Stimulated activated CD4-positive, alpha-beta T cell treated with anti-CD3 and anti-CD28 coated beads, Interleukin-12 subunit alpha, Interleukin-12 subunit beta, amount 100 ng/mL, for 24 hours (primary cell): ENCODE measurements at regions not wholly inside any gene's neighbourhood (a gene's known extent, or its start where the extent isn't known, plus 50 kb on each side); places are given as distances from the start of the nearest gene placed in this dataset.
"Not testable (repeated sequence)": the region's sequence is repeated elsewhere in the genome, so short reads cannot be mapped to it uniquely, and the experiment has no call there.

ENCODE experiments used
- DNase-seq, 2 experiments: peaks; one replicate each; pipeline ENCODE4 v3.0.0-alpha.2; 2020; ENCODE audit warnings: low read depth in 2 of 2

- DNase-seq: no peak
Measured at GRCh38 chr1:181257117-181257516, 168.6 kb downstream of the IER5 start.

GRCh38 chr1:181259026-181259745, 170.7 kb downstream of the IER5 start:
- no peak for DNase-seq

GRCh38 chr1:181260271-181260670, 171.8 kb downstream of the IER5 start:
- DNase-seq: no peak

GRCh38 chr1:181260994-181261393, 172.5 kb downstream of the IER5 start:
- DNase-seq: no peak

GRCh38 chr1:181262069-181262468, 173.6 kb downstream of the IER5 start:
- DNase-seq: no peak

- no peak for DNase-seq
Measured at GRCh38 chr1:181263444-181263843, 174.9 kb downstream of the IER5 start.

- no peak for DNase-seq
Measured at GRCh38 chr1:181264821-181265220, 176.3 kb downstream of the IER5 start.

- DNase-seq: no peak
Measured at GRCh38 chr1:181284978-181285377, 196.5 kb downstream of the IER5 start.

- DNase-seq: no peak
Measured at GRCh38 chr1:181295217-181295616, 188.1 kb upstream of the CACNA1E start.

GRCh38 chr1:181296180-181296579, 187.1 kb upstream of the CACNA1E start:
- no peak for DNase-seq

- DNase-seq: no peak
Measured at GRCh38 chr1:181308098-181308497, 175.2 kb upstream of the CACNA1E start.

GRCh38 chr1:181310560-181310959, 172.8 kb upstream of the CACNA1E start:
- no peak for DNase-seq

- no peak for DNase-seq
Measured at GRCh38 chr1:181312946-181313345, 170.4 kb upstream of the CACNA1E start.

GRCh38 chr1:181313466-181313865, 169.9 kb upstream of the CACNA1E start:
- no peak for DNase-seq

GRCh38 chr1:181314010-181314409, 169.3 kb upstream of the CACNA1E start:
- DNase-seq: no peak

GRCh38 chr1:181314959-181315358, 168.4 kb upstream of the CACNA1E start:
- no peak for DNase-seq

GRCh38 chr1:181317261-181317930, 165.9 kb upstream of the CACNA1E start:
- DNase-seq: no peak

GRCh38 chr1:181318022-181318857, 165.1 kb upstream of the CACNA1E start:
- no peak for DNase-seq

- no peak for DNase-seq
Measured at GRCh38 chr1:181318858-181319235, 164.5 kb upstream of the CACNA1E start.

- DNase-seq: no peak
Measured at GRCh38 chr1:181319907-181320306, 163.4 kb upstream of the CACNA1E start.

GRCh38 chr1:181324797-181325616, 158.3 kb upstream of the CACNA1E start:
- peak; percentile 25 to 31 for DNase-seq

- not testable (repeated sequence) for DNase-seq
Measured at GRCh38 chr1:181325765-181326164, 157.6 kb upstream of the CACNA1E start.
